ENCODE measurements at regions not wholly inside any gene's neighbourhood (a gene's known extent, or its start where the extent isn't known, plus 50 kb on each side); places are given as distances from the start of the nearest gene placed in this dataset.

DNA sequence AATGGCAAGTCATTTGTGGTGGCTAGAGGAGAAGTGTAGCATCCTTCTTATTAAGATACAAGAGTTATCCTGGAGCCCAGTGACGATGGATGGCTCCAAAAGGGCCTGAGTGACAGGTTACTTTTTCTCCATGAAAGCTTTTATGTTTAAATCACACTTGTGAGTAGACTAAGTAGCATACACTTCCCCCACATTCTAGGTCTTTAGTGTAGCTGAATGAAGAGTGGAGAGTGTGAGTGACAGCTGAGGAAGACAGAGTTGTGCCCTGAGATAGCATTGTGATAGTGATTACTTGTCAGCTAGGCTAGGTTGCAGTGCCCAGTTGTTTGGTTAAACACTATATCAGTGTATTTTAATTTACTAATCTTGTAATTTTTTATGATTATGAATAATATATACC, 337.8 kb downstream of the TENT4A start:
- no peak for TF ChIP-seq GATA2 (IDR thresholded peaks at IDR 0.05; ENCODE audit: low read depth, low read length)
- no peak for TF ChIP-seq GATA3 (IDR thresholded peaks at IDR 0.05; ENCODE audit: low read depth, low read length)
